ENCODE measurements at regions not wholly inside any gene's neighbourhood (a gene's known extent, or its start where the extent isn't known, plus 50 kb on each side); places are given as distances from the start of the nearest gene placed in this dataset.

- intact Hi-C loops (cut with micrococcal nuclease): loop anchor here (10.0 kb wide), 1 partner anchor 808 kb away; no protein-coding TSS in a partner anchor
- no peaks in the 10 kb centered on the region for H3K9me3 ChIP-seq (replicated peaks)
- no peaks in the 10 kb centered on the region for H3K4me1 ChIP-seq
- no peak overlapping the region for H3K4me3 ChIP-seq
- H3K27ac ChIP-seq (replicated peaks): no peak overlapping the region
- H3K36me3 ChIP-seq: no peaks in the 10 kb centered on the region
- no peaks in the 10 kb centered on the region for H3K27me3 ChIP-seq (ENCODE audit: low read depth)
- no peak for TF ChIP-seq CTCF (IDR thresholded peaks at IDR 0.05; ENCODE audit: borderline replicate concordance)
- DNase-seq: no peak
These were observed 117.2 kb downstream of the OXSM start for GRCh38 chr3:25907081-25907480.

- intact Hi-C loops (cut with micrococcal nuclease): no loop called here
- Histone ChIP-seq H3K27ac (replicated peaks) (no peak overlapping the region), H3K9me3 (replicated peaks) (no peaks in the 10 kb centered on the region), H3K36me3 (no peaks in the 10 kb centered on the region), H3K4me3 (no peak overlapping the region), H3K27me3 (ENCODE audit: low read depth) (no peaks in the 10 kb centered on the region), H3K4me1 (no peaks in the 10 kb centered on the region)
- no peak for TF ChIP-seq CTCF (IDR thresholded peaks at IDR 0.05; ENCODE audit: borderline replicate concordance)
- no peak for DNase-seq
These were observed 120.2 kb downstream of the OXSM start for GRCh38 chr3:25910105-25910504.

GRCh38 chr3:25910997-25911396, 121.1 kb downstream of the OXSM start:
- no peak overlapping the region for H3K4me3 ChIP-seq
- H3K27me3 ChIP-seq (ENCODE audit: low read depth): no peaks in the 10 kb centered on the region
- H3K36me3 ChIP-seq: no peaks in the 10 kb centered on the region
- no peak overlapping the region for H3K27ac ChIP-seq (replicated peaks)
- intact Hi-C loops (cut with micrococcal nuclease): no loop called here
- no peak for DNase-seq
- H3K4me1 ChIP-seq: no peaks in the 10 kb centered on the region
- peak; percentile 36 for TF ChIP-seq CTCF (IDR thresholded peaks at IDR 0.05; ENCODE audit: borderline replicate concordance)
- H3K9me3 ChIP-seq (replicated peaks): no peaks in the 10 kb centered on the region

- intact Hi-C loops (cut with micrococcal nuclease): no loop called here
- H3K9me3 ChIP-seq (replicated peaks): no peaks in the 10 kb centered on the region
- no peak for DNase-seq
These were observed 121.8 kb downstream of the OXSM start for GRCh38 chr3:25911525-25912295.

GRCh38 chr3:25913179-25913578, 123.3 kb downstream of the OXSM start:
- no peak for TF ChIP-seq CTCF (IDR thresholded peaks at IDR 0.05; ENCODE audit: borderline replicate concordance)
- no peak for DNase-seq
- Histone ChIP-seq H3K4me1 (no peaks in the 10 kb centered on the region), H3K27me3 (ENCODE audit: low read depth) (no peaks in the 10 kb centered on the region), H3K4me3 (no peak overlapping the region), H3K9me3 (replicated peaks) (peaks cover 4% of the 10 kb centered on the region), H3K36me3 (no peaks in the 10 kb centered on the region), H3K27ac (replicated peaks) (no peak overlapping the region)
- intact Hi-C loops (cut with micrococcal nuclease): no loop called here

More at GRCh38 chr3:25911525-25912295, 121.8 kb downstream of the OXSM start:
- Histone ChIP-seq H3K4me1 (no peaks in the 10 kb centered on the region), H3K36me3 (no peaks in the 10 kb centered on the region), H3K4me3 (no peak overlapping the region), H3K27me3 (ENCODE audit: low read depth) (no peaks in the 10 kb centered on the region), H3K27ac (replicated peaks) (no peak overlapping the region)
- no peak for TF ChIP-seq CTCF (IDR thresholded peaks at IDR 0.05; ENCODE audit: borderline replicate concordance)
